ENCODE measurements at regions not wholly inside any gene's neighbourhood (a gene's known extent, or its start where the extent isn't known, plus 50 kb on each side); places are given as distances from the start of the nearest gene placed in this dataset.
A peak's percentile ranks its signal among the peaks of the same experiment; 100 is the strongest.
"Not testable (repeated sequence)": the region's sequence is repeated elsewhere in the genome, so short reads cannot be mapped to it uniquely, and the experiment has no call there.

GRCh38 chr15:77864211-77865105 lies 213.1 kb downstream of the TBC1D2B start:
- DNase-seq = no peak

GRCh38 chr15:77863491-77864105 lies 213.9 kb downstream of the TBC1D2B start:
- DNase-seq = no peak

- DNase-seq = no peak
Observed at GRCh38 chr15:77862651-77863104, 214.8 kb downstream of the TBC1D2B start.

GRCh38 chr15:77861997-77862635 lies 215.4 kb downstream of the TBC1D2B start:
- not testable (repeated sequence) for DNase-seq

- DNase-seq = no peak
Observed at GRCh38 chr15:77860071-77860691, 217.3 kb downstream of the TBC1D2B start.

- no peak for DNase-seq
Observed at GRCh38 chr15:77859491-77860060, 217.9 kb downstream of the TBC1D2B start.

GRCh38 chr15:77858792-77859490 lies 218.6 kb downstream of the TBC1D2B start:
- no peak for DNase-seq

- DNase-seq = no peak
Observed at GRCh38 chr15:77857419-77857818, 220.1 kb downstream of the TBC1D2B start.

- DNase-seq = no peak
Observed at GRCh38 chr15:77856705-77857346, 220.7 kb downstream of the TBC1D2B start.

GRCh38 chr15:77855871-77856270 lies 221.6 kb downstream of the TBC1D2B start:
- DNase-seq = peak in 1 of 56 donors; percentile 7

GRCh38 chr15:77854980-77855379 lies 222.3 kb upstream of the LINGO1 start:
- no peak for DNase-seq

GRCh38 chr15:77853910-77854309 lies 221.2 kb upstream of the LINGO1 start:
- DNase-seq = no peak

- no peak for DNase-seq
Observed at GRCh38 chr15:77853008-77853328, 220.3 kb upstream of the LINGO1 start.

GRCh38 chr15:77852241-77853007 lies 219.7 kb upstream of the LINGO1 start:
- DNase-seq = no peak

- peak in 24 of 56 donors; percentile 4 to 56 (median 20) for DNase-seq
Observed at GRCh38 chr15:77851691-77852090, 219.0 kb upstream of the LINGO1 start.

GRCh38 chr15:77851086-77851485 lies 218.4 kb upstream of the LINGO1 start:
- no peak for DNase-seq

GRCh38 chr15:77846986-77847385 lies 214.3 kb upstream of the LINGO1 start:
- no peak for DNase-seq

GRCh38 chr15:77846360-77846759 lies 213.6 kb upstream of the LINGO1 start:
- no peak for DNase-seq

- no peak for DNase-seq
Observed at GRCh38 chr15:77844798-77845446, 212.2 kb upstream of the LINGO1 start.

All from nucleus accumbens (tissue), 56 donors.